ENCODE measurements at regions not wholly inside any gene's neighbourhood (a gene's known extent, or its start where the extent isn't known, plus 50 kb on each side); places are given as distances from the start of the nearest gene placed in this dataset.

- DNase-seq (no peak), ATAC-seq (no peak), FAIRE-seq (no peak)
- Histone ChIP-seq H3K9me3 (no peaks in the 10 kb centered on the region), H3K4me1 (no peaks in the 10 kb centered on the region), H3K27ac (no peak overlapping the region), H3K4me3 (no peak overlapping the region), H3K36me3 (no peaks in the 10 kb centered on the region), H3K27me3 (no peaks in the 10 kb centered on the region)
- WGBS, 2 donors: 81 to 87% methylated on average over 2 of the region's 2 CpGs
- intact Hi-C loops (cut with DNase I): no loop called here
- no peak for TF ChIP-seq CTCF (IDR thresholded peaks at IDR 0.05)
These were observed 208.2 kb upstream of the PRPS1L1 start for GRCh38 chr7:18235819-18236218.

- no peaks in the 10 kb centered on the region for H3K27me3 ChIP-seq
- H3K9me3 ChIP-seq: no peaks in the 10 kb centered on the region
- DNase-seq: no peak
- WGBS, 2 donors: 31 to 47% methylated on average over 3 of the region's 3 CpGs
- no peak overlapping the region for H3K27ac ChIP-seq
- H3K4me1 ChIP-seq: no peaks in the 10 kb centered on the region
- TF ChIP-seq CTCF (IDR thresholded peaks at IDR 0.05): no peak
- no peaks in the 10 kb centered on the region for H3K36me3 ChIP-seq
- intact Hi-C loops (cut with DNase I): no loop called here
- no peak for ATAC-seq
- H3K4me3 ChIP-seq: no peak overlapping the region
- FAIRE-seq: no peak
These were observed 211.6 kb upstream of the PRPS1L1 start for GRCh38 chr7:18239212-18239611.

GRCh38 chr7:18241543-18242231 is 214.0 kb upstream of the PRPS1L1 start:
- Histone ChIP-seq H3K9me3 (no peaks in the 10 kb centered on the region), H3K36me3 (no peaks in the 10 kb centered on the region), H3K27me3 (no peaks in the 10 kb centered on the region), H3K27ac (no peak overlapping the region), H3K4me3 (no peak overlapping the region), H3K4me1 (no peaks in the 10 kb centered on the region)
- ATAC-seq: no peak
- no peak for DNase-seq
- intact Hi-C loops (cut with DNase I): no loop called here
- no peak for FAIRE-seq
- no peak for TF ChIP-seq CTCF (IDR thresholded peaks at IDR 0.05)
- WGBS, 2 donors: 61 to 81% methylated on average over 3 of the region's 3 CpGs

GRCh38 chr7:18243731-18244130 is 216.1 kb upstream of the PRPS1L1 start:
- H3K4me3 ChIP-seq: no peak overlapping the region
- ATAC-seq (no peak), DNase-seq (no peak), FAIRE-seq (no peak)
- no peak overlapping the region for H3K27ac ChIP-seq
- H3K27me3 ChIP-seq: no peaks in the 10 kb centered on the region
- H3K9me3 ChIP-seq: no peaks in the 10 kb centered on the region
- intact Hi-C loops (cut with DNase I): no loop called here
- H3K4me1 ChIP-seq: no peaks in the 10 kb centered on the region
- no peaks in the 10 kb centered on the region for H3K36me3 ChIP-seq
- WGBS, 2 donors: 69 to 78% methylated on average over 3 of the region's 3 CpGs
- no peak for TF ChIP-seq CTCF (IDR thresholded peaks at IDR 0.05)

- no peak overlapping the region for H3K4me3 ChIP-seq
- no peaks in the 10 kb centered on the region for H3K4me1 ChIP-seq
- intact Hi-C loops (cut with DNase I): no loop called here
- ATAC-seq (no peak), FAIRE-seq (no peak), DNase-seq (no peak)
- H3K27me3 ChIP-seq: no peaks in the 10 kb centered on the region
- TF ChIP-seq CTCF (IDR thresholded peaks at IDR 0.05): no peak
- H3K27ac ChIP-seq: no peak overlapping the region
- H3K36me3 ChIP-seq: no peaks in the 10 kb centered on the region
- no peaks in the 10 kb centered on the region for H3K9me3 ChIP-seq
These were observed 222.5 kb upstream of the PRPS1L1 start for GRCh38 chr7:18250133-18250532.

Measured in pancreas (tissue), 10 donors.